Fibroblast of skin of left quadriceps (primary cell): ENCODE measurements at regions not wholly inside any gene's neighbourhood (a gene's known extent, or its start where the extent isn't known, plus 50 kb on each side); places are given as distances from the start of the nearest gene placed in this dataset.

Source experiments
- DNase-seq, 2 experiments: peaks; one replicate each; pipeline ENCODE4 v3.0.0-alpha.2; 2013; ENCODE audit warnings: low read depth in 2 of 2

- no peak for DNase-seq
Observed at GRCh38 chr5:88544136-88544645, 275.5 kb upstream of the TMEM161B start.

GRCh38 chr5:88542786-88543185, 274.1 kb upstream of the TMEM161B start:
- no peak for DNase-seq

DNA sequence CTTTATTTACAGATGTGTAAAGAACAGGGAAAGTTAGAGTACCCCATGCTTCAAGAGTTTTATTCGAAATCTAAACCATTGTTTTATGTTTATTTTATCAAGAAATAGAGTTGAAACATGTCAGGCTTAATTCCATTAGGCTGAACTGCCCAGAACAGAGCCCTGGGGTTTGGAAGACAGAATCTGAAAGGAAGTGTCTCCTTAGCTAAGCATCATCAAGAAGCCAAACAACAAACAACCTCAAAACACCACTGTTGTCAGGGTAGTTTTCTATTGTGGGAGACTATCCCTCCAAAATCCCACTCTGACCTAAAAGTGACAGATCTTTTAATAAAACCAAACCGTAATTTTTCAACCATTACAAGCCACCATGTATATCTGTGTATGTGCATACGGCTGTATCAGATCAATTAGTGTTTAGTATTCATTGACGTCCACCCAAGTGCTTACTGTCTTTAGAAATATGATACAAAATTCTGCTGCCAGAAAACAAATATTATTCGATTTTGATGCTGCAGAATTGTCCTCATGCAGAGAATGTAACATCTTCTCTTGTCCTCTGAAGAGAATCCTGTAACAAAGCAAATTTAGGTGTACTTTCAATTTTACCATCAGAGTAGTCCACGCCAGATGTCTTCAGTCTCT, 271.9 kb upstream of the TMEM161B start:
- no peak for DNase-seq

GRCh38 chr5:88539693-88540365, 271.2 kb upstream of the TMEM161B start:
- DNase-seq, result no peak

- DNase-seq, result no peak
Observed at GRCh38 chr5:88539026-88539425, 270.4 kb upstream of the TMEM161B start.

DNA sequence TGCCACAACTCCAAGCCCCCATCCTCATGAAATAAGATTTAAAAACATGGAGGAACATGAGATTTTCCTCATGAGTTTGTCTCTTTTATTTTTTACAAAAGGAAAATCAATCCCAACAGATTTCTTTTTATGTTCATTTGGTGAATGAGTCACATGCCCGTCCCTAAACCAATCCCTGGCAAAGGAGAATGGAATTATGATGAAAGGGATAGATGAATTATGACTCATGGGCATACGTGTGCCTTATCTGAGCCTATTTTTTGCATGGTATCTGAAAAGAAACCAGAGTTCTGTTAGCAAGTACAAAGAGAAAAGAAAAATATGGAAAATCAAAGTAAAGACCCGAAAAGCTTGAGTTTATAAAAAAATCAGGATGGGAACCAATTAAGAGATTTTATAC, 267.5 kb upstream of the TMEM161B start:
- no peak for DNase-seq

DNA sequence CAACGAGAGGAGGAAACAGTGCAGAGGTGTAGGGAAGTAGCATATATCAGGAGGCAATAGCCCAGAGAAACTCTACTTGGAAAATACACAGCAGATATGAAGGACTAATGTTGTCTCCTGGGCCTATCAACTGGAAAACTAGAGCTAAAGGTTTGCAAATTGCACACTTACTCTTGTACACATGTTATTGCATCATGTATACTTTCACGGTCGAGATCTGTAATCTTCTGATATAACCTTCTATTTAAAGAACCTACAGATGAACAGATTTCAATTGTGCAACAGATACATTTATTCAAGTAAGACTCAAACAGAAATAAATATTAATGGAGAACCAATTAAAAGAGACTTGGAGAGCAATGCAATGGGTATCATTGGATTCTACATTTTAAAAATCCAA, 256.3 kb upstream of the TMEM161B start:
- DNase-seq, result no peak

DNA sequence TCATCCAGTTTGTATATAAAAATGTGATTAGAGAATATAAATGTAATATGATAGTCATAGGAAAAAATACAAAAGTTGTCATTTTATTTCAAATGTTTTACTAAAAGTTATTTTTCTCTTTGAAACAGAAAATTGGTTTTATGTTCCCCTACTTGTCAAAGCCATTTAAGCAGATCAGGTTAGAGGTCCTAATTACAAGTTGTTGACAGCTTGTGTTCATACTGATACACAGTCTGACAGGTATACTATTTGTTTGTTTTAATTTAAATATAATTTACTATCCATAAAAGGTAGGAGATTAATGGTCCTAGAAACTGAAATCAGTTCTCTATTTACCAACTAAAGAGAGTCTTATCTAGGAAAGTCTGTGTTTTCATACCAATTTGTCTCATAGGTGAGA, 250.4 kb upstream of the TMEM161B start:
- no peak for DNase-seq

- DNase-seq, result no peak
Observed at GRCh38 chr5:88518131-88519016, 249.7 kb upstream of the TMEM161B start.

GRCh38 chr5:88515881-88516819, 247.5 kb upstream of the TMEM161B start:
- no peak for DNase-seq

GRCh38 chr5:88515068-88515467, 246.4 kb upstream of the TMEM161B start:
- no peak for DNase-seq

DNA sequence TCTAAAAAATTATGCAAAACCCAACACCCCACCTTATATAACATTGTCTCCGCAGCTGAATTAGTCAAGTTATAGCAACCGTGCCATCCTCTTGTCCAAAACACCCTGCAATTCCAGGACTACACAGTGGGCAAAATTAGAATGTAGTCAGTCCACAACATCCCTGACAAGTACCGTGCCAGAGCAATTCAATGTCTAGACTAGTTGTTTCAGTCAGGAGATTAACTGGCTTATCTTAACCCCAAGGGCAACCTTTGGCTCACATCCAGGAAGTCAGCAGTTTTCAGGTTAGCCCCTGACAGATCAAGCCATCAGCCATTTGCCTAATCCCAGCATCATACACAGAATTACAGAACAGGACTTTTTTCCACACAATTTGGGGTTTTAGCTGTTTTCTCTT, 240.8 kb upstream of the TMEM161B start:
- no peak for DNase-seq

GRCh38 chr5:88507261-88507660, 238.6 kb upstream of the TMEM161B start:
- DNase-seq, result no peak

GRCh38 chr5:88503406-88503805, 234.8 kb upstream of the TMEM161B start:
- no peak for DNase-seq

GRCh38 chr5:88503041-88503345, 234.3 kb upstream of the TMEM161B start:
- no peak for DNase-seq

GRCh38 chr5:88502179-88503040, 233.8 kb upstream of the TMEM161B start:
- no peak for DNase-seq

GRCh38 chr5:88495810-88496209, 227.2 kb upstream of the TMEM161B start:
- DNase-seq, result no peak

GRCh38 chr5:88490874-88491273, 222.2 kb upstream of the TMEM161B start:
- DNase-seq, result no peak

- DNase-seq, result no peak
Observed at GRCh38 chr5:88489364-88489763, 220.7 kb upstream of the TMEM161B start.

- no peak for DNase-seq
Observed at GRCh38 chr5:88488561-88488960, 219.9 kb upstream of the TMEM161B start.

DNA sequence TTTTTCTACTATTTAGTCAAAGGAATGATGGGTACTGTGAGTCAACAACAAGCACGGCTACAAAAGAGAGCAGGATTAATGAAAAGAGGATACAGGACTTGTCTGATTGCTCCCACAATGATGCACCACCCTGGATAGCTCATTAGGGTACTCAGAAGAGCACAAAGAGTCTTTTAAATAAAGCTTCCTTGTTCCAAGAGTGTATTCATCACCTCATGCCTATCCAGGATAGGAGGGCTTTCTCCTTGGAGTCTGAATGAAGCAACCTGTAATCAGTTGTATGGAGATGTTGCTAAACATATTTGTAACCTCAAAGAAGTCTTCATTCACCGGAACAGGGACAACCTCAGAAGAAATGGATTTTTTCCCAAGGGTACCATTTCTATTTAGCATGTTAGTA, 219.5 kb upstream of the TMEM161B start:
- DNase-seq, result no peak
